ENCODE measurements at regions not wholly inside any gene's neighbourhood (a gene's known extent, or its start where the extent isn't known, plus 50 kb on each side); places are given as distances from the start of the nearest gene placed in this dataset.

DNA sequence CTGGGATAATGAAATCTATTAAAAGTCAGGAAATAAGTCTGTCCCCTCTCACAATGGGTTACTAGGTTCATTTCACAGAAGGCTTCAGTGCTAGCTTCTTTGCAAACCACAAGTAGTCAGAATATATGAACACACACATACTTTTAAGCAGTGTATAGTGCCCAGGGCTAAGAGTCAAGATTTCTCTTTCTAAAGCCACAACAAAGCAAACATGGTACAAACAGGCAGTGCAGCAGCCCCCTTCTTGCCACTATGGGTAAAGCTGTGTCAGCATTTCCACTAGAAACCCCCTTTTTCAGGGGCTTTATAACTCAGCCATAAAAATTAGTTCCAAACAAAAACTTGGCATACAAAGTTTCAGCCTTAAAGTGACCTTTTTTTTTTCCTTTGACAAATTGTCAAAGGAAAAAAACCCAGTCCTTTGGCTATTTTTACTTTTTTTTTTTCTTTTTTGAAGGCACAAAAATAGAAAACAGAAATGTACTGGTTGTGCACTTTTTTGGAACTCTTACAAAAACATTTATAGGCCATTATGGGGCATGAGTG, 315.4 kb downstream of the LMO4 start:
- TF ChIP-seq, protein P1, sequence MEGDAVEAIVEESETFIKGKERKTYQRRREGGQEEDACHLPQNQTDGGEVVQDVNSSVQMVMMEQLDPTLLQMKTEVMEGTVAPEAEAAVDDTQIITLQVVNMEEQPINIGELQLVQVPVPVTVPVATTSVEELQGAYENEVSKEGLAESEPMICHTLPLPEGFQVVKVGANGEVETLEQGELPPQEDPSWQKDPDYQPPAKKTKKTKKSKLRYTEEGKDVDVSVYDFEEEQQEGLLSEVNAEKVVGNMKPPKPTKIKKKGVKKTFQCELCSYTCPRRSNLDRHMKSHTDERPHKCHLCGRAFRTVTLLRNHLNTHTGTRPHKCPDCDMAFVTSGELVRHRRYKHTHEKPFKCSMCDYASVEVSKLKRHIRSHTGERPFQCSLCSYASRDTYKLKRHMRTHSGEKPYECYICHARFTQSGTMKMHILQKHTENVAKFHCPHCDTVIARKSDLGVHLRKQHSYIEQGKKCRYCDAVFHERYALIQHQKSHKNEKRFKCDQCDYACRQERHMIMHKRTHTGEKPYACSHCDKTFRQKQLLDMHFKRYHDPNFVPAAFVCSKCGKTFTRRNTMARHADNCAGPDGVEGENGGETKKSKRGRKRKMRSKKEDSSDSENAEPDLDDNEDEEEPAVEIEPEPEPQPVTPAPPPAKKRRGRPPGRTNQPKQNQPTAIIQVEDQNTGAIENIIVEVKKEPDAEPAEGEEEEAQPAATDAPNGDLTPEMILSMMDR (conservative IDR thresholded peaks at IDR 0.05; ENCODE audit: low read depth, low read length), result no peak
- no peak overlapping the region for H3K4me3 ChIP-seq (ENCODE audit: low read depth, low read length)
- DNase-seq (ENCODE audit: low read depth), result no peak

DNA sequence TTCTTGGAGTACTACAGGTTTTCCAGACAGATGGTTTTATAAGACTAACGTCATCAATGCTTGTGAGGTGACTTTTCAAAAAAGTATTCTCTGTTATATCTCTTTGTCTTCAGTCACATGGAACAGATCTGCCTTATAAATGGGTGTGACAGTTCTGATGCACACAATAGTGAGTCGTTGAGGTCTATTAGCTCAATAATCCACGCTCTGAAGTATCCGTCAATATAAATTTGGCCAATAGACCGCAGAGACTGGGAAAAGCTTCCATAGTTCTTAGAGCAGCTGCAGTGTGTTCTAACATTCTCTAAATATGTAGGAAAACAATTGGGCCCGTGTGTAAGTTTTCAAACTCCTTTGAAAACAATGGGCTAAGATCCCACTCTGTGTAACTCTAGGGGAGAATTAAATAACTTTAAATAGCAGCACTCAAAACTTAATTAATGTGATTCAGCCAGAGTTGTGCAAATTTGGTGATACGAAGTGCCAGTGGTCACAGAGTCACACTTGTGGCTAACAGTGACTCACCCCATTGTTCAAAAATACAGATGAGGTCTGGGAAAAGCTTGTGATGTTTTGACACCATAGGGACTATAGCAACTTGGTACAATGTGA, 316.0 kb downstream of the LMO4 start:
- H3K4me3 ChIP-seq (ENCODE audit: low read depth, low read length), result no peak overlapping the region
- DNase-seq (ENCODE audit: low read depth), result peak; percentile 36
- TF ChIP-seq, protein P1 (conservative IDR thresholded peaks at IDR 0.05; ENCODE audit: low read depth, low read length), result no peak

DNA sequence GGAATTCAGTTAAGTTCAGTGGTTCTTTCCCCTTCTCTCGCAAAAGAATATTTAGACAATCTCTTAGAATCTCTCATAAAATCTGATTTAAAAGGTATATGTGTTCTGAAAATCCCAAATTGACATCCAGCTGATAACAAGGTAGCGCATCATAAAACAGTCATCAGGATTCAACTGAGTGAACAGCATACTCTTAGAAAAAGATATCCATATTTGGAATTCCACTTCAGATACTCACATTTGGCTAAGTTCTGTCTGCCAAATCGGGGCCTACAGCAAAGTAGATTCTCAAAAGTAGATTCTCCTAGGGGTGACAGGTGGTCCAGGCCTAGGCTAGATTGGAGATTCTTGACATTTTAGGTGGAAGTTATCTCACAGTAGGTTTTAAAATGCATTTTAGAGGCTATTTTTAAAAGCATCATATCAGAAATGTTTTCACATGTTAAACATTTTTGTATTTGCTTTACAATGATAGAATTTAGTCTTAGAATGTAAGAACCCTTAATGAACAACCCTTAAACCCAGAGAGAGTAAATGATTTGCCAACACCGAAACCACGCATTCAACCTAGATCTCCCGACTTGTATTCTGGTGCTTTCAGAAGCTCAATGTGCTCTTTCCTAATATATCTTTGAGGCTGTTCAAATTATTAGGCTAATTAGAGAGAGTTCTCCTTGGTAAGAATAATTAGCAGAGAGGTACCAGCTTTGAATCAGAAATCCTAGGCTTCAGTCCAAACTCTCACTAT, 318.9 kb downstream of the LMO4 start:
- H3K4me3 ChIP-seq (ENCODE audit: low read depth, low read length), result no peak overlapping the region
- TF ChIP-seq, protein P1 (conservative IDR thresholded peaks at IDR 0.05; ENCODE audit: low read depth, low read length), result no peak
- no peak for DNase-seq (ENCODE audit: low read depth)

DNA sequence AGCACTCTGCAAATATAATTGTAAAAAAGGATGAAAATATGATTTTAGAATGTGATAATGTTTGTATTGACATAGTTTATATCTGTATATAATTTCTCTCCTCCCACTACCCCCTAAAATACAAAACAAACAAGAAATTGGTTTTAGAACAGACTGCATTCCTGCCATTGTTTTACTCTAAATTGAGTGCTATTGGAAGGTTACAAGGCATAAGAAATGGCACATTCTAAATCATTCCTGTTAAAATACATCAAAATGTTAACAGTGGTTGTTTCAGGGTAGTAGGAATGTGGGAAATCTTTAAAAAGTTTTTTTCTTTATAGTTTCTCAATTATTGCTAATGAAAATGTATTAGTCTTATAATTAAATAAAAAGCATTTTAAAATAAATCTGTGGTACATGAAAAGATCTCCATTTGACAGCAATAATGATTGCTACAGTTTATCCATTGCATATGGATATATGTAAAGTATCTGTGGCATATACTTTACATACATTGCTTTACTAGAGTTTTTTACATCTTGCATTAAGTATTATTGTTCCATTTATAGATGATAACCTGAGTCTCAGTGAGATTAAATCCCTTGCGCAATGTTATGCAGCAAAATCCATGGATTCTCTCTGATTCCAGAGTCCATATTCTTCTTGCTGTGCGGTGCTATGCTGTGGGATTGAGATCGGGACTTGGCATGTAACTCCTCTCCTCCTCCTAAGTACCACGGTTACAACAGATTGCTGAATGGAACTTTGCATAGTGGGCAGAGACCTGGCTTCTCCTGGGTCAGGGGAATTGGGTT, 319.8 kb downstream of the LMO4 start:
- TF ChIP-seq, protein P1 (conservative IDR thresholded peaks at IDR 0.05; ENCODE audit: low read depth, low read length), result no peak
- H3K4me3 ChIP-seq (ENCODE audit: low read depth, low read length), result no peak overlapping the region
- DNase-seq (ENCODE audit: low read depth), result no peak

GRCh38 chr1:87650306-87650705, 321.6 kb downstream of the LMO4 start:
- DNase-seq (ENCODE audit: low read depth), result no peak
- TF ChIP-seq, protein P1 (conservative IDR thresholded peaks at IDR 0.05; ENCODE audit: low read depth, low read length), result no peak

DNA sequence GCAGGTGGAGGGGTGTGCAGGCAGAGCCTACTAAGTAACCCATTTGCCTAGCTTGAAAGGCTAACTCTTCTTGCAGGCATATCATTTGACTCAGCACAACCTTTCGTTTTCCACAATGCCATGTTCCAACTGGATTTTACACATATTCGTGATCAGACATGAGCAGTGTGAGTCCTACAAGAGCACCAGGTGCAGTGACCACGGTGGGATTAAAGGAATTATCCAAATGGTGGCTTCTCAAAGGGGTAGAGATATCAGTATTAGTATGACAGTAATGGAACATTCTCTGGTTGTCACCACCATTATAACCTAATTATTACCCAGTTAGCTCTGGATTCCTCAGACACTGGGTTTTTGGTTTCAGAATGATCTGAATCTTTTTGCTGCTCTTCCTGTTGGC, 323.5 kb downstream of the LMO4 start:
- DNase-seq (ENCODE audit: low read depth), result no peak
- TF ChIP-seq, protein P1 (conservative IDR thresholded peaks at IDR 0.05; ENCODE audit: low read depth, low read length), result no peak
- H3K4me3 ChIP-seq (ENCODE audit: low read depth, low read length), result no peak overlapping the region

More at GRCh38 chr1:87650306-87650705, 321.6 kb downstream of the LMO4 start:
- no peak overlapping the region for H3K4me3 ChIP-seq (ENCODE audit: low read depth, low read length)
